Eye (tissue), 1 donor: ENCODE measurements at regions not wholly inside any gene's neighbourhood (a gene's known extent, or its start where the extent isn't known, plus 50 kb on each side); places are given as distances from the start of the nearest gene placed in this dataset.
A peak's percentile ranks its signal among the peaks of the same experiment; 100 is the strongest.

Experiments used
- DNase-seq: peaks from one replicate; pipeline ENCODE4 v3.0.0-alpha.2; 2015

GRCh38 chr3:170751899-170752293 lies 118.1 kb downstream of the RPL22L1 start:
- no peak for DNase-seq

- DNase-seq: peak; percentile 62
Observed at GRCh38 chr3:170751083-170751898, 118.7 kb downstream of the RPL22L1 start.

- DNase-seq: no peak
Observed at GRCh38 chr3:170750478-170750830, 119.5 kb downstream of the RPL22L1 start.

- no peak for DNase-seq
Observed at GRCh38 chr3:170749765-170750477, 120.1 kb downstream of the RPL22L1 start.

GRCh38 chr3:170749185-170749584 lies 120.8 kb downstream of the RPL22L1 start:
- no peak for DNase-seq

GRCh38 chr3:170746175-170746942 lies 123.6 kb downstream of the RPL22L1 start:
- DNase-seq: no peak

- no peak for DNase-seq
Observed at GRCh38 chr3:170745211-170745718, 124.7 kb downstream of the RPL22L1 start.

- DNase-seq: no peak
Observed at GRCh38 chr3:170741756-170742529, 128.1 kb downstream of the RPL22L1 start.

GRCh38 chr3:170740726-170741591 lies 129.0 kb downstream of the RPL22L1 start:
- DNase-seq: no peak

- no peak for DNase-seq
Observed at GRCh38 chr3:170740285-170740684, 129.7 kb downstream of the RPL22L1 start.

GRCh38 chr3:170739410-170739809 lies 130.6 kb downstream of the RPL22L1 start:
- DNase-seq: no peak

GRCh38 chr3:170738766-170739165 lies 131.2 kb downstream of the RPL22L1 start:
- no peak for DNase-seq

- DNase-seq: no peak
Observed at GRCh38 chr3:170737498-170738162, 132.4 kb downstream of the RPL22L1 start.

GRCh38 chr3:170735821-170736220 lies 134.2 kb downstream of the RPL22L1 start:
- DNase-seq: no peak

- no peak for DNase-seq
Observed at GRCh38 chr3:170734735-170735065, 135.3 kb downstream of the RPL22L1 start.

- DNase-seq: no peak
Observed at GRCh38 chr3:170734043-170734734, 135.8 kb downstream of the RPL22L1 start.

- DNase-seq: no peak
Observed at GRCh38 chr3:170732660-170733245, 137.2 kb downstream of the RPL22L1 start.

GRCh38 chr3:170731281-170731680 lies 138.7 kb downstream of the RPL22L1 start:
- DNase-seq: no peak

- no peak for DNase-seq
Observed at GRCh38 chr3:170730071-170730812, 139.8 kb downstream of the RPL22L1 start.
